ENCODE measurements at regions not wholly inside any gene's neighbourhood (a gene's known extent, or its start where the extent isn't known, plus 50 kb on each side); places are given as distances from the start of the nearest gene placed in this dataset.

GRCh38 chr11:90373971-90374370 lies 151.1 kb upstream of the CHORDC1 start:
- TF ChIP-seq CTCF (IDR thresholded peaks at IDR 0.05 in 4 of 5, conservative IDR thresholded peaks at IDR 0.05 in 1 of 5) = no peak
- no peak for TF ChIP-seq POLR2A (IDR thresholded peaks at IDR 0.05)
